ENCODE measurements at regions not wholly inside any gene's neighbourhood (a gene's known extent, or its start where the extent isn't known, plus 50 kb on each side); places are given as distances from the start of the nearest gene placed in this dataset.
A peak's percentile ranks its signal among the peaks of the same experiment; 100 is the strongest.

DNA sequence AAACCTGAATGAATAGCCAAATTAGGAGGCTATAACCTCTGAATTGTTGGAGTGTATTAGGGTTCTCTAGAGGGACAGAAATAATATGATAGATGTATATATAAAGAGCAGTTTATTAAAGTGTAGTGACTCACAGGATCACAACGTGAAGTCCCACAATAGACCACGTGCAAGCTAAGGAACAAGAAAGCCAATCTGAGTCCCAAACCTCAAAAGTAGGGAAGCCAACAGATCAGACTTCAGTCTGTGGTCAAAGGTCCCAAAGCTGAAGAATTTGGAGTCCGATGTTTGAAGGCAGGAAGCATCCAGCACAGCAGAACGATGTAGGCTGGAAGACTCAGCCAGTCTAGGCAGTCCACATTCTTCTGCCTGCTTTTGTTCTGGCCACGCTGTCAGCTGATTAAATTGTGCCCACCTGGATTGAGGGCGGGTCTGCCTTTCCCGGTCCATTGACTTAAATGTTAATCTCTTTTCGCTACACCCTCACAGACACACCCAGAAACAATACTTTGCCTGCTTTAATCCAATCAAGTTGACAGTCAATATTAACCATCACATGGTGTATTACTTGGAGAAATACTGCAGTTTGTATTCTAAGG lies 550.6 kb downstream of the CDH10 start:
- no peak for ATAC-seq
- no peak overlapping the region for H3K4me3 ChIP-seq
- ChIA-PET POLR2A (no interaction called here), CTCF (no interaction called here)
- H3K27ac ChIP-seq = no peak overlapping the region
- FAIRE-seq = no peak
- H3K4me1 ChIP-seq = no peaks in the 10 kb centered on the region
- 0 out of 3 replicates have a peak, but pooled peaks cover 6% of the 10 kb centered on the region for H3K9me3 ChIP-seq
- TF ChIP-seq CBX8 (IDR thresholded peaks at IDR 0.05) (no peak), ZSCAN20 (CRISPR knock-in tag; IDR thresholded peaks at IDR 0.05) (no peak), CHD2 (IDR thresholded peaks at IDR 0.05; ENCODE audit: low read length, partially characterized antibody) (no peak), RAD21 (conservative IDR thresholded peaks at IDR 0.05 in 1 of 2, IDR thresholded peaks at IDR 0.05 in 1 of 2) (no peak), TP53 (CRISPR knock-in tag; IDR thresholded peaks at IDR 0.05) (no peak), MYC (IDR thresholded peaks at IDR 0.05; ENCODE audit: borderline replicate concordance, low read length) (no peak), RCOR1 (IDR thresholded peaks at IDR 0.05; ENCODE audit: low read depth, low read length) (no peak), NR3C1 (IDR thresholded peaks at IDR 0.05) (no peak), MAX (IDR thresholded peaks at IDR 0.05) (no peak), CHD4 (IDR thresholded peaks at IDR 0.05; ENCODE audit: borderline replicate concordance) (no peak), HOXB13 (CRISPR knock-in tag; IDR thresholded peaks at IDR 0.05; ENCODE audit: low read depth) (no peak), RFX5 (IDR thresholded peaks at IDR 0.05) (no peak)
- TF ChIP-seq, protein P1, sequence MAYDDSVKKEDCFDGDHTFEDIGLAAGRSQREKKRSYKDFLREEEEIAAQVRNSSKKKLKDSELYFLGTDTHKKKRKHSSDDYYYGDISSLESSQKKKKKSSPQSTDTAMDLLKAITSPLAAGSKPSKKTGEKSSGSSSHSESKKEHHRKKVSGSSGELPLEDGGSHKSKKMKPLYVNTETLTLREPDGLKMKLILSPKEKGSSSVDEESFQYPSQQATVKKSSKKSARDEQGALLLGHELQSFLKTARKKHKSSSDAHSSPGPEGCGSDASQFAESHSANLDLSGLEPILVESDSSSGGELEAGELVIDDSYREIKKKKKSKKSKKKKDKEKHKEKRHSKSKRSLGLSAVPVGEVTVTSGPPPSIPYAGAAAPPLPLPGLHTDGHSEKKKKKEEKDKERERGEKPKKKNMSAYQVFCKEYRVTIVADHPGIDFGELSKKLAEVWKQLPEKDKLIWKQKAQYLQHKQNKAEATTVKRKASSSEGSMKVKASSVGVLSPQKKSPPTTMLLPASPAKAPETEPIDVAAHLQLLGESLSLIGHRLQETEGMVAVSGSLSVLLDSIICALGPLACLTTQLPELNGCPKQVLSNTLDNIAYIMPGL (CRISPR knock-in tag; IDR thresholded peaks at IDR 0.05; ENCODE audit: borderline replicate concordance) = no peak
- TF ChIP-seq, protein P2, sequence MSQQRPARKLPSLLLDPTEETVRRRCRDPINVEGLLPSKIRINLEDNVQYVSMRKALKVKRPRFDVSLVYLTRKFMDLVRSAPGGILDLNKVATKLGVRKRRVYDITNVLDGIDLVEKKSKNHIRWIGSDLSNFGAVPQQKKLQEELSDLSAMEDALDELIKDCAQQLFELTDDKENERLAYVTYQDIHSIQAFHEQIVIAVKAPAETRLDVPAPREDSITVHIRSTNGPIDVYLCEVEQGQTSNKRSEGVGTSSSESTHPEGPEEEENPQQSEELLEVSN (IDR thresholded peaks at IDR 0.05; ENCODE audit: borderline replicate concordance, low read depth) = no peak
- H3K4me2 ChIP-seq = no peak overlapping the region
- no peak for DNase-seq (ENCODE audit: low read depth in 1 of 2, low spot score in 1 of 2)
- WGBS (ENCODE audit: missing lambda C conversion rate) = 15% methylated on average over 8 of the region's 8 CpGs

GRCh38 chr5:24102010-24102409 lies 542.8 kb downstream of the CDH10 start:
- Histone ChIP-seq H3K4me1 (no peaks in the 10 kb centered on the region), H3K9me3 (peaks cover 2% of the 10 kb centered on the region; the same call in 1 of the 3 replicates), H3K4me2 (no peak overlapping the region), H3K4me3 (no peak overlapping the region), H3K27ac (no peak overlapping the region)
- TF ChIP-seq BCL3 (IDR thresholded peaks at IDR 0.05) = no peak
- peak; percentile 43 for TF ChIP-seq MAFK (IDR thresholded peaks at IDR 0.05; ENCODE audit: partially characterized antibody)
- TF ChIP-seq EP300 (IDR thresholded peaks at IDR 0.05) = no peak
- no peak for TF ChIP-seq POLR2A (IDR thresholded peaks at IDR 0.05; ENCODE audit: low read length)
- TF ChIP-seq NR3C1 (IDR thresholded peaks at IDR 0.05) = no peak
- no peak for ATAC-seq
- WGBS (ENCODE audit: missing lambda C conversion rate) = 11% methylated on average over 2 of the region's 2 CpGs
- FAIRE-seq = no peak
- DNase-seq (ENCODE audit: low read depth in 1 of 2, low spot score in 1 of 2) = no peak
- ChIA-PET POLR2A (no interaction called here), CTCF (no interaction called here)

DNA sequence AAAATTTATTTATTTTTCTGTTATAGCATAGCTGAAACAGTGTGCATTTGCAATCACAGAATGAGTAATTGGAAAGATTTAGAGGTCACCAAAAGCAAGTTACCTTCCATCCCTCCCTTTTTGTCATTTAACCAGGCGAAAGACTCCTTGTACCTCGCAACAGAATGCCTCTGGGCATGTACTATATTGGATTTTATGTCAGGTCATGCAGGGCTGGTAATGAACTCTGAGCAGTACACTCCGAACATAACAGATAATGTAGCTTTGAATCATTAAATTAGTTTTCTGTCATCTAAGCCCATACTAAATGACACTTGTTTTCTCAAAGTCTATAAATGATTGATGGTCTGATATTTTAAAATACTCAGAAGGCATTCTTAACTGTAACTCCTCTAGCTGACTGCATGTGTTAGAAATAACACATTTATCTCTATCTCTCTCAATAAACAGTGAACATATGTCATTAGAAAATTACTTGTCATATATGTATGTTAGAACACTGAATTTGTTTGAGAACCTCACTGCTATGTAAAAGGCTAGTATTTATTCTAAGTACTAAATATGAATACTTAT lies 541.2 kb downstream of the CDH10 start:
- no peak for FAIRE-seq
- peaks cover 2% of the 10 kb centered on the region; the same call in 1 of the 3 replicates for H3K9me3 ChIP-seq
- no peak for ATAC-seq
- no peak overlapping the region for H3K4me3 ChIP-seq
- no peak overlapping the region for H3K4me2 ChIP-seq
- ChIA-PET POLR2A (no interaction called here), CTCF (no interaction called here)
- no peak overlapping the region for H3K27ac ChIP-seq
- WGBS (ENCODE audit: missing lambda C conversion rate) = 20% methylated on average over 3 of the region's 3 CpGs
- no peak for TF ChIP-seq ZNF302 (CRISPR knock-in tag; IDR thresholded peaks at IDR 0.05)
- no peak for TF ChIP-seq ESRRA (IDR thresholded peaks at IDR 0.05; ENCODE audit: borderline replicate concordance, low read length)
- no peak for TF ChIP-seq EHMT2 (IDR thresholded peaks at IDR 0.05; ENCODE audit: low read depth)
- TF ChIP-seq KDM1A (IDR thresholded peaks at IDR 0.05; ENCODE audit: low read depth) = no peak
- no peak for TF ChIP-seq HDAC2 (IDR thresholded peaks at IDR 0.05)
- TF ChIP-seq, protein P1 (CRISPR knock-in tag; IDR thresholded peaks at IDR 0.05; ENCODE audit: borderline replicate concordance) = no peak
- no peak for TF ChIP-seq ZFP36 (IDR thresholded peaks at IDR 0.05; ENCODE audit: borderline replicate concordance, partially characterized antibody)
- TF ChIP-seq POLR2A (IDR thresholded peaks at IDR 0.05; ENCODE audit: low read length) = no peak
- no peaks in the 10 kb centered on the region for H3K4me1 ChIP-seq
- no peak for DNase-seq (ENCODE audit: low read depth in 1 of 2, low spot score in 1 of 2)
